Tibial nerve (tissue), 4 donors: ENCODE measurements at regions not wholly inside any gene's neighbourhood (a gene's known extent, or its start where the extent isn't known, plus 50 kb on each side); places are given as distances from the start of the nearest gene placed in this dataset.
"Not testable (repeated sequence)": the region's sequence is repeated elsewhere in the genome, so short reads cannot be mapped to it uniquely, and the experiment has no call there.

Experiments used
- EP300 ChIP-seq, 2 donors: sonication (generic); formaldehyde crosslinking; IDR thresholded peaks; one replicate each; pipeline ENCODE4 v1.6.1; 2017; ENCODE audit warnings: antibody characterized with exemption in 2 of 2, mild to moderate bottlenecking in 1 of 2
- POLR2A ChIP-seq, 2 donors: fragments of 450-650 bp; IDR thresholded peaks; one replicate each; pipeline ENCODE4 v1.6.1; 2017; ENCODE audit warnings: antibody characterized with exemption in 2 of 2, mild to moderate bottlenecking in 2 of 2, moderate library complexity in 2 of 2
- TF ChIP-seq, protein P1 (sequence below), 5 experiments: fragments of 200-600 bp in 3 of 5; fragments of 450-650 bp in 2 of 5; sonication (generic) in 3 of 5; IDR thresholded peaks; one replicate each; pipeline ENCODE4 v1.5.1; 2016 to 2019; ENCODE audit warnings: antibody characterized with exemption in 5 of 5, mild to moderate bottlenecking in 3 of 5, moderate library complexity in 2 of 5

DNA sequence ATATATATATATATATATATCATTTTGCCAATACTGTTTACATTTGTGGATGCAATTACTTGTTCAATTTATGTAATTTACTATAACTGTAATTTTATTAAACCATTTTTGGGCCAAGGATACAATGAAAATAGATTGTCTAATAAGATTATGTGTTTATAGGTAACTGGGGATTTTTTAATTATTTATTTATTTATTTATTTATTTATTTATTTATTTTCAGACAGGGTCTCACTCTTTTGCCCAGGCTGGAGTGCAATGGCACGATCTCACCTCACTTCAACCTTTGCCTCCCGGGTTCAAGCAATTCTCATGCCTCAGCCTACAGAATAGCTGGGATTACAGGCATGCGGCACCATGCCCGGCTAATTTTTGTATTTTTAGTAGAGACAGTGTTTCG is 92.0 kb upstream of the SYT4 start:
- TF ChIP-seq, protein P1, sequence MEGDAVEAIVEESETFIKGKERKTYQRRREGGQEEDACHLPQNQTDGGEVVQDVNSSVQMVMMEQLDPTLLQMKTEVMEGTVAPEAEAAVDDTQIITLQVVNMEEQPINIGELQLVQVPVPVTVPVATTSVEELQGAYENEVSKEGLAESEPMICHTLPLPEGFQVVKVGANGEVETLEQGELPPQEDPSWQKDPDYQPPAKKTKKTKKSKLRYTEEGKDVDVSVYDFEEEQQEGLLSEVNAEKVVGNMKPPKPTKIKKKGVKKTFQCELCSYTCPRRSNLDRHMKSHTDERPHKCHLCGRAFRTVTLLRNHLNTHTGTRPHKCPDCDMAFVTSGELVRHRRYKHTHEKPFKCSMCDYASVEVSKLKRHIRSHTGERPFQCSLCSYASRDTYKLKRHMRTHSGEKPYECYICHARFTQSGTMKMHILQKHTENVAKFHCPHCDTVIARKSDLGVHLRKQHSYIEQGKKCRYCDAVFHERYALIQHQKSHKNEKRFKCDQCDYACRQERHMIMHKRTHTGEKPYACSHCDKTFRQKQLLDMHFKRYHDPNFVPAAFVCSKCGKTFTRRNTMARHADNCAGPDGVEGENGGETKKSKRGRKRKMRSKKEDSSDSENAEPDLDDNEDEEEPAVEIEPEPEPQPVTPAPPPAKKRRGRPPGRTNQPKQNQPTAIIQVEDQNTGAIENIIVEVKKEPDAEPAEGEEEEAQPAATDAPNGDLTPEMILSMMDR (IDR thresholded peaks at IDR 0.05), result not testable (repeated sequence)
- not testable (repeated sequence) for TF ChIP-seq POLR2A, EP300 (IDR thresholded peaks at IDR 0.05)
